Colonic mucosa (tissue), 4 donors: ENCODE measurements at regions not wholly inside any gene's neighbourhood (a gene's known extent, or its start where the extent isn't known, plus 50 kb on each side); places are given as distances from the start of the nearest gene placed in this dataset.
"Not testable (repeated sequence)": the region's sequence is repeated elsewhere in the genome, so short reads cannot be mapped to it uniquely, and the experiment has no call there.

ENCODE experiments used
- DNase-seq: peaks from one replicate; pipeline ENCODE4 v3.0.0-alpha.2; 2020
- H3K27ac ChIP-seq: fragments of 200-600 bp; one replicate; pipeline ENCODE4 v1.8.0; 2021
- H3K27me3 ChIP-seq: fragments of 200-600 bp; one replicate; pipeline ENCODE4 v1.8.0; 2021
- H3K36me3 ChIP-seq: fragments of 200-600 bp; one replicate; pipeline ENCODE4 v1.8.0; 2021
- H3K4me1 ChIP-seq: fragments of 200-600 bp; one replicate; pipeline ENCODE4 v1.8.0; 2021; ENCODE audit warnings: mild to moderate bottlenecking
- H3K4me3 ChIP-seq: fragments of 200-600 bp; one replicate; pipeline ENCODE4 v1.8.0; 2021
- H3K9ac ChIP-seq, 2 donors: one replicate each; pipeline ENCODE4 v1.7.0; 2013; ENCODE audit warnings: control low read depth in 2 of 2, low read depth in 2 of 2, low read length in 2 of 2
- H3K9me3 ChIP-seq: fragments of 200-600 bp; one replicate; pipeline ENCODE4 v1.8.0; 2021
- intact Hi-C: fragments of 100-400 bp; cut with DNase I; formaldehyde crosslinking; loops from one replicate; pipeline ENCODE4 v1.14.1; 2022
- TF ChIP-seq, protein P1 (sequence below): fragments of 200-600 bp; IDR thresholded peaks from one replicate; pipeline ENCODE4 v1.8.0; 2022; ENCODE audit warnings: antibody characterized with exemption, mild to moderate bottlenecking
- donor health status: healthy.
- donor health status: DM: no; HTN: no; CAD: no.
- donor health status: DM: no; HTN: no; CAD: no.

DNA sequence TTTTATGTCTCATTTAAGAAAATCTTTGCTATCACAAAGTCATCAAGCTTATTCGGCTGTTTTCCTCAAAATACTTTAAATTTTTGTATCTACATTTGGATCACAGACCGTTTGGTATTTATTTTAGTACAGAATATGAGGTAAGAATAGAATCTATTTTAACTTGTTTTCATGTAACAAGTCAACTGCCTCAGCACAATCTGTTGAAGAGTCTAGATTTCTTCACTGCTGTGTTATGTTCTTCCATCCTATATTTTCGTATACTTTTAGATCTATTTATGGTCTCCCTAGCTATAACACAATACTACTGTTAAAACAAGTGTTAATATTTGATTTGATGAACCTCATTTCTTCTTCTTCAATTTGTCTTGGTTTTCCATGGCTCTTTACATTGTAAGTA, 61.6 kb upstream of the SGCG start:
- Histone ChIP-seq H3K36me3 (no peaks in the 10 kb centered on the region), H3K4me1 (no peaks in the 10 kb centered on the region), H3K9me3 (no peaks in the 10 kb centered on the region), H3K27ac (no peak overlapping the region), H3K9ac (no peak overlapping the region), H3K4me3 (no peak overlapping the region), H3K27me3 (no peaks in the 10 kb centered on the region)
- intact Hi-C loops: no loop called here
- DNase-seq: no peak
- TF ChIP-seq, protein P1, sequence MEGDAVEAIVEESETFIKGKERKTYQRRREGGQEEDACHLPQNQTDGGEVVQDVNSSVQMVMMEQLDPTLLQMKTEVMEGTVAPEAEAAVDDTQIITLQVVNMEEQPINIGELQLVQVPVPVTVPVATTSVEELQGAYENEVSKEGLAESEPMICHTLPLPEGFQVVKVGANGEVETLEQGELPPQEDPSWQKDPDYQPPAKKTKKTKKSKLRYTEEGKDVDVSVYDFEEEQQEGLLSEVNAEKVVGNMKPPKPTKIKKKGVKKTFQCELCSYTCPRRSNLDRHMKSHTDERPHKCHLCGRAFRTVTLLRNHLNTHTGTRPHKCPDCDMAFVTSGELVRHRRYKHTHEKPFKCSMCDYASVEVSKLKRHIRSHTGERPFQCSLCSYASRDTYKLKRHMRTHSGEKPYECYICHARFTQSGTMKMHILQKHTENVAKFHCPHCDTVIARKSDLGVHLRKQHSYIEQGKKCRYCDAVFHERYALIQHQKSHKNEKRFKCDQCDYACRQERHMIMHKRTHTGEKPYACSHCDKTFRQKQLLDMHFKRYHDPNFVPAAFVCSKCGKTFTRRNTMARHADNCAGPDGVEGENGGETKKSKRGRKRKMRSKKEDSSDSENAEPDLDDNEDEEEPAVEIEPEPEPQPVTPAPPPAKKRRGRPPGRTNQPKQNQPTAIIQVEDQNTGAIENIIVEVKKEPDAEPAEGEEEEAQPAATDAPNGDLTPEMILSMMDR: no peak

DNA sequence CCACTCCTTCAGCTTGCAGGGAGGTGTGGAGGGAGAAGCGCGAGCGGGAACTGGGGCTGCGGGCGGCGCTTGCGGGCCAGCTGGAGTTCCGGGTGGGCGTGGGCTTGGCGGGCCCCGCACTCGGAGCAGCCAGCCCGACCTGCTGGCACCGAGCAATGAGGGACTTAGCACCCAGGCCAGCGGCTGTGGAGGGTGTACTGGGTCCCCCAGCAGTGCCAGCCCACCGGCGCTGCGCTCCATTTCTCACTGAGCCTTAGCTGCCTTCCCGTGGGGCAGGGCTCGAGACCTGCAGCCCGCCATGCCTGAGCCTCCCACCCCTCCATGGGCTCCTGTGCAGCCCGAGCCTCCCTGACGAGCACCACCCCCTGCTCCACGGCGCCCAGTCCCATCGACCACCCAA, 53.2 kb upstream of the SGCG start:
- H3K36me3 ChIP-seq, H3K4me1 ChIP-seq, DNase-seq, H3K27me3 ChIP-seq, intact Hi-C loops, H3K9me3 ChIP-seq, H3K27ac ChIP-seq, H3K4me3 ChIP-seq, H3K9ac ChIP-seq: not testable (repeated sequence)

DNA sequence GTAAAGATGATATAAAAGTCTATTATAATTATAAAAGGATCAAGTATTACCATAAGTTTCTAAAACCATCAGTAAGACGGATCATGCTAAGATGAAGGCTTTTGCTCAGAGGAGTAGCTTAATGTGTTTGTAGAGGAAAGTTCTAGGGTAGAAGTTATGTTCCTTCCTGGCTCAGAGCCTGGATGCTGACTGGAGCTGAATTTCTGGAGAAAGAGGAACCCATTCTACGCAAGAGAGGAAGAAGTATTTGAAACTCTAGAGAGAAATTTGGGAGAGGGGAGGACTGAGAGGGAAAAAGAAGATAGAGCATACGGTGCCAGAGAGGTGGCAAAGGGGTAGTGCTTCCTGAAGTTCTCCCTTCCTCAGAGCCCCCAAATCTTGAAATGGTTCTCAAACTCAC, 51.4 kb upstream of the SGCG start:
- H3K4me1 ChIP-seq: no peaks in the 10 kb centered on the region
- no peak overlapping the region for H3K27ac ChIP-seq
- TF ChIP-seq, protein P1: no peak
- no peak overlapping the region for H3K9ac ChIP-seq
- no peaks in the 10 kb centered on the region for H3K36me3 ChIP-seq
- H3K4me3 ChIP-seq: no peak overlapping the region
- no peaks in the 10 kb centered on the region for H3K9me3 ChIP-seq
- H3K27me3 ChIP-seq: no peaks in the 10 kb centered on the region
- no peak for DNase-seq
- intact Hi-C loops: no loop called here
